GM19455 (cell line): ENCODE measurements at regions not wholly inside any gene's neighbourhood (a gene's known extent, or its start where the extent isn't known, plus 50 kb on each side); places are given as distances from the start of the nearest gene placed in this dataset.
"Not testable (repeated sequence)": the region's sequence is repeated elsewhere in the genome, so short reads cannot be mapped to it uniquely, and the experiment has no call there.

ENCODE experiments used
- ATAC-seq: cut with Tn5 transposase; IDR thresholded peaks from one replicate; pipeline ENCODE4 v1.9.1; 2021; ENCODE audit not compliant: unreplicated experiment

DNA sequence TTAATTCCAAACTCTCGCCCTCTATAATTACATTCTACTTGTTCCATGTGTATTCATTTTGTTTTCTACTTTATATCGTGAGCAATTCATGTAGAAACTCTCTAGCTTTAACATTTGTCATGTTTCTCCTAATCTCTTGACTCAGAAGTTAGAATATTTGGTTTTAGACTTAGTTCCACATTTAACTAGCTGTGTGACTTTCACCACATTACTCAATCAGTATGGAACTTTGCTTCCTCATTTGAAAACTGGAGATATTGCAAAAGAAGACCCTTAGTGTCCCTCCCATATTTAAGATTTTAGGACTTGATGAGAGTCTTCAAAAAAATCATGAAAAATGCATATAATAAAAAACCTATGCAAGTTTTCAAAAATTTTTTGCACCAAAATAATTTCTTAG, 447.5 kb downstream of the GXYLT1 start:
- no peak for ATAC-seq

DNA sequence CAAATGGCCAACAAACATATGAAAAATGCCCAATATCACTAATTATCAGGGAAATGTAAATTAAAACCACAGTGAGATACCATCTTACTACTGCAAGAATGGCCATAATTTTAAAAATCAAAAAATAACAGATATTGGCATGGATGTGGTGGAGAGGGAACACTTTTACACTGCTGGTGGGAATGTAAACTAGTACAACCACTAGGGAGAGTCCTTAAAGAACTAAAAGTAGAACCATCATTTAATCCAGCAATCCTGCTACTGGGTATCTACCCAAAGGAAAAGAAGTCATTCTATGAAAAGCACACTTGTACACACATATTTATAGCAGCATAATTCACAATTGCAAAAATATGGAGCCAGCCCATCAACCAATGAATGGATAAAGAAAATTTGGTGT, 459.7 kb downstream of the GXYLT1 start:
- ATAC-seq: no peak

DNA sequence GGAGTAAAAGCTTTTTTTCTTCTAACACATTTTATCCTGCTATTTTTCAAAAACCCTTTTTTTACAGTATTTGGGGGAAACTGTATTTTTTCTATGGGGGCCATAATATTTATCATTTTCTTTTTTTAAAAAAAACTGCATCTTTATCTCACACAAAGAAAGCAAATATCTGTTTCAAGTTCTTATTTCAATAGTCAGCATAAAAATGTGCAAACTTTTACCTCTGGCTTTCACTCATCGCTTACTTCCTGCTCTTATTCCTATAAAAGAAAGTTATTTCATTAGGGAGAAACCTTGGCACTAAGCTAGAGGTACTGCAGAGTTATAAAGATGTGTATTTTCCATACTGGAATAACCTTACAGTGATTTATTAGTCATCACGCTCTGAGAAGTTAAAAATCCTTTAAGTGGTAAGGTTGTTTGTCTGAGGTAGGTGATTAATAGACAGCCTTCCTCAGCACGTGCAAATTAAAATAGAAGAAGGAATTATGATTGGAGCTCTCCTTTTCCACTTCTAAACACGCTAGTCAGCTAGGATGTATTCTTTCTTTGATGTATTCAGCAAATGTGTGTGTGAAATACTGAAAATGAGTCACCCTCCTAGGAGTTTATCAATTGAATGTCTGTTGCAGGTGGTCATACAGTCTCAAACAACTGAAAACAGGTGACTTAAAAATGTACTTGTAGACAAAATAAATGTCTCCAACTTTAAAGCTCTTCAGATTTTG, 461.0 kb downstream of the GXYLT1 start:
- no peak for ATAC-seq

DNA sequence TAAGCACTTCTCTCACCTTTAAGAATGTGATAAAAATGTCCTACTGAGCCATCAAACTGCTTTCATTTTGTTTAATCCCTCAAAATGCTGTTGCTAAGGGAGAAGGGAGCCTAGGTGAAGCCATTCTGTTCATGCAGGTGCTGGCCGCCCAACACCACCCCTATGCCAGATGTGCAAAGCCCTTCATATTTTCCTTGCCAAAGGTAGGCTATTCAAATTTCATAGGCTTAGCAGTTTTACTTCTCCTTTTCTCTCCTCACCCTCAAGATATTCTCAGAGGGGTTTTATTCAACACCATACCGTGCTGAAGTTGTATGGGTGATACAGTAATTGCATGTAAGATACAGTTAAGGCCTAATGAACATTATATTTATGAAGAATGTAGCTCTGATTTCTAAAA, 461.7 kb downstream of the GXYLT1 start:
- no peak for ATAC-seq

DNA sequence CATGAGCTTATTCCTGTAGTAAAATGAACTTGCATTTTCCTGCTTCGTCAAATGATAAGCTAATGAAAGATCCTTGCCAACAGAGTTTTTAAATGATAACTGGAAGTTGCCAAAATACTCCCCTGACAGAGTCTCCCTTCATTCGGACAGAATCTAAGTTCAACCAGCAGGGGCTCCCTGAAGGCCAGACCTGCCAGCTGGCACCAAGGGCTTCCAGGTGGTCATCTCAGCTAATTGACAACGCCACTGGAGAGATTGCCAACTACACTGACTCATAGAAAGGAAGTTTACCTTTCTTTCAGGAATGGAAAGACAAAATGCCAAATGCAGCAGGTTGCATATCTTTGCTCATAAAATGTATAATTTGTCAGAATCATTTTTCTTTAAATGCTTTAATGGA, 462.8 kb downstream of the GXYLT1 start:
- no peak for ATAC-seq

DNA sequence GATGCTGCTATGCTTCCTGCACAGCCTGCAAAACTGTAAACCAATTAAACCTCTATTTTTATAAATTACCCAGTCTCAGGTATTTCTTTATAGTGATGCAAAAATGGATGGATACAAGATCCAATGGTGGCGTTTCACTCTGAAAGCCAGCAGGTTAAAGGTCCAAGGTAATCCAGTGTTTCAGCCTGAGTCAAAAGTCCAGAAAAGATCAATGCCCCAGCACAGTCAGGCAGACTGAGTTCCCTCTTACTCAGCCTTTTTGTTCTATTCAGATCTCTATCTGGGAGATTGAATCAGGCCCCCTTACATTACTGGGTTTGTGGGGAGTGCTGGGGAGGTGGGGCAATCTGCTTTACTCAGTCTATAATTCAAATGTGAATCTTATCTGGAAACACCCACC, 464.5 kb downstream of the GXYLT1 start:
- ATAC-seq: no peak

DNA sequence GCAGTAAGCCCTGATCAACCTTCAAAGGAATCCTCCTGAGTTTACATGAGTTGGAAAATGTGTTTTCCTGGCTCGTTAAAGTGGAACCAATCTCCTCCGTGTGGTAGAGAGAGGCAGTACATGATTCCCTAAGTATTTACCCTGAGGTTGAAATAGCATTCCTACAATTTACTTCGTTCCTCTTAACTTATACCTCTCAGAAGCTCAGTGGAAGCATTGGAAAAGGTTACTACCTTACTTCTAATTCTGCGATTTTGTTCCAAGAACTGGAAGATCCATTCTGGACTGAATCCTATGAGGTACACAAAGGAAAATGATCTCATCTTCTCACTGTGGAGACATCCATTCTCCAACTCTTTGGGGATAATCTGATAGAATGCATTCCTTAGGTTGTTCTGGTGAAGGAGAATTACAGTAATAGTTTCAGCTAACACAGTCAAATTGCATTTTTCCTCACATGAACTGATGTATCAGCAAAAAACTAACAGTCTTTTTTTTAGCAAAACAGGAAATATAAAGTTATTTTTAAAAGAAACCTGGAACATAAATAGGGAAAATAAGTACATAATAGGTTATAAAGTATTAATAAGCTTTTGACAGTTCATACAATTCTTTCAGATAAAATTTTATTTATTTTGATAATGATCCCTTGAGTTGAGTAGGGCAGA, 475.6 kb downstream of the PDZRN4 start:
- ATAC-seq: no peak

DNA sequence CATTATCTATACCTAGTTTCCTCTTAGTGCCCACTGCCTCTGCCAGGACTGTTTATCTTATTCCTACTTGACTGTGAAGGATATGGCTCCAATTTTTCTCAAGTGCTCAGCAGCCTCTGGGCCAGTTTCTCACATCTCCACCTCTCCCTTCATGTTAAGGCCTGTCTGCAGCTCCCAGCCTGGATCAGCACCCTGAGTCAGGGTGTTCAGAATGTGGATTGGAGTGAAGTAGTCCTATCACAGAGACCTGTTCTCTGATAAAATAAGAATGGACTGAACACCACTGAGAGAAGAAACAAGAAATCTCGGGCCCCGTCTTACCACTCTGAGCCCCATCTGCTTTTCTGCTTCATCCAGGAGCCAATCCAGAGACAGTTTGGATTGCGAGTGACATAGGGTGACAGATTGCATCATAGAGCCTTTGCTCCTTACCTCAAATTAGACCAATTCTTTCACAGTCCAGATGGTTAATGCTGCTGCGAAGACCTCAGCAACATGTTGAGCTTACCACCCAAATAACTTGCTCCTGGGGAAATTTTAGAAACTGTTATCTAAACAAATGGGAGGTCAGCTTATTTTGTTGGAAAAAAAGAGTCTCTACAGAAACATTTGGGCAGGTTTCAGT, 473.1 kb downstream of the PDZRN4 start:
- ATAC-seq: no peak

DNA sequence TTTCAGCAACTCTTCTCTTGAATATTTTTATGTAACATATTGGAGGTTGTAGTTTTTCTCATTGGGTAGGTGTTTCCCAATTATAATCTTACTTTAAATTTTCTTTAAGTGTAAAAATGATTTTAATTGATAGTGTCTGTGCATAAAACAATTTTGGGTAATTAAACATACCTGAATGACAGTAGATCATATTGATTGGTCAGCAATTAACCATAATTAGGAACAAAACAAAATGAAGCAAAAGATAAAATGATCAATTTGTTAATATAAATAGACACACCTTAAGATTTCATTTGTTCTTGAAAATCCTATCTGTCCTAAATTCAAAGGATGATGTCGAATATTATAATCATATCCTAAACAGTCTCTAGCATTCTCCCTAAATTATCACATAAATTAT, 468.3 kb downstream of the PDZRN4 start:
- ATAC-seq: no peak

DNA sequence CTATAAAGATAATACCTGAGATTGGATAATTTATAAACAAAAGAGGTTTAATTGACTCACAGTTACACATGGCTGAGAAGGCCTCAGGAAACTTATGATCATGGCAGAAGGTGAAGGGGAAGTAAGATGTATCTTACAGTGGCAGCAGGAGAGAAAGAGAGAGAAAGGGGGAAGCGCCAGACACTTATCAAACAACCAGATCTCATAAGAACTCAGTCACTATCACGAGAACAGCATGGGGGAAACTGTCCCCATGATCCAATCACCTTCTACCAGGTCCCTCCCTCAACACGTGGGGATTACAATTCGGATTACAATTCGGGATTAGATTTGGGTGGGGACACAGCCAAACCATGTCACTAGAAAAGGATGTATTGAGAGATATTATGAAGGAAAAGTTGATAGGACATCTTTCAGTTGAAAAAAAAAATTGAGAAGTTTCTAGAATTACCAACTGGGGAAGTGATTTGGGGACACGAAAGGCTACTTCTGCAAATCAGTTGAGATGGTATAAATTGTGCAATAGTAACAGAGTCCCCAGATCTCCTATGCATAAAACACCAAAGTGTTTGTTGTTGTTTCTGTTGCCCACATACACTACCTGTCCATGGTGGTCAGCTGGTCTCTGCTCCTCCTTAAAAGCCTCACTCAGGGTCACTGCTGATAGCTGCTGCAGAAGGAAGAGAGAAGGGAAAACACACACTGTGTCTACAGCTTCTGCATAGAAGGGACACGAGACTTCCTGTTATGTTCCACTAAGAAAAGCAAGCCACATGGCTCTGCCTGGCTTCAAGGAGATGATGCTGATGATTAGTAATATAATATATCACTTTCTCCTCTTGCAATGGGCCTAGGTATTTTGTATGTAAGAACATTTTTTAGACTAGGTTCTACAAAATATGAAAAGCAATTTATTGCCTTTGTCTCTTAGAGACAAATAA, 465.5 kb downstream of the PDZRN4 start:
- ATAC-seq: no peak

DNA sequence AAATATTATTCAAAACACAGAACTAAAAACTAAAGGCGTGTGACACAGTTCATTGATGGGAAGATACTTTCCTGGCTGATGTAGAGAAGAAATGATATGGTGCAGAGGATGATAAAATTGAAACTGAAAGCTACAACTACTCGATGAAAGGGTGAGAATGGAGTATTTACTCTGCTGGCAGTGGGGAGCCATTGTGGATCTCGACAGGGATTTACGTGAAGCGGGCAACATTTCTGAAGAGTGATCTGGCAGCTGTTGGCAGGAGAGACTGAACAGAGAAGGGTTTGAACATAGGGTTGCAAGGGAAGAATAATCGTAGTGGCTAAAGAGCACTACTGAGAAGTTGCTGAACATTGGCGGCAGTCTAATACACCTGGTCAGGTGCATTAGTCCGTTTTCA, 464.9 kb downstream of the PDZRN4 start:
- ATAC-seq: no peak

DNA sequence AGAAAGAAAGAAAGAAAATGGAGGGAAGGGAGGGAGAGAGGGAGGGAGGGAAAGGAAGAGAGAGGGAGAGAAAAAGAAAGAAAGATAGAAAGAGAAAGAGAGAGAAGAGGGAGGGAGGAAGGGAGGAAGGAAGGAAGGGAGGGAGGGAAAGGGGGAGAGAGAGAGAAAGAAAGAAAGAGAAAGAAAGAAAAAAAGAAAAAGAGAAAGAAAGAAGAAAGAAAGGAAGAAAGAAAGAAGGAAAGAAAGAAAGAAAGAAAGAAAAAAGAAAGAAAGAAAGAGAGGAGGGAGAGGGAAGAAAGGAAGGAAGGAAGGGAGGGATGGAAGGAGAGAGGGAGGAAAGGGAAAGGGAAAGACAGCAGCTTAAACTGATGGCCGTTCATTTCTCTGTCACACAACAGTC, 457.5 kb downstream of the PDZRN4 start:
- ATAC-seq: no peak

DNA sequence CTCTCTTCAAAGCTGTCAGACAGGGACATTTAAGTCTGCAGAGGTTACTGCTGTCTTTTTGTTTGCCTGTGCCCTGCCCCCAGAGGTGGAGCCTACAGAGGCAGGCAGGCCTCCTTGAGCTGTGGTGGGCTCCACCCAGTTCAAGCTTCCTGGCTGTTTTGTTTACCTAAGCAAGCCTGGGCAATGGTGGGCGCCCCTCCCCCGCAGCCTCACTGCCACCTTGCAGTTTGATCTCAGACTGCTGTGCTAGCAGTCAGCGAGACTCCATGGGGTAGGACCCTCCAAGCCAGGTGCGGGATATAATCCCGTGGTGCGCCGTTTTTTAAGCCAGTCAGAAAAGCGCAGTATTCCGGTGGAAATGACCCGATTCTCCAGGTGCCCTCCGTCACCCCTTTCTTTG, 454.7 kb downstream of the PDZRN4 start:
- ATAC-seq: not testable (repeated sequence)

DNA sequence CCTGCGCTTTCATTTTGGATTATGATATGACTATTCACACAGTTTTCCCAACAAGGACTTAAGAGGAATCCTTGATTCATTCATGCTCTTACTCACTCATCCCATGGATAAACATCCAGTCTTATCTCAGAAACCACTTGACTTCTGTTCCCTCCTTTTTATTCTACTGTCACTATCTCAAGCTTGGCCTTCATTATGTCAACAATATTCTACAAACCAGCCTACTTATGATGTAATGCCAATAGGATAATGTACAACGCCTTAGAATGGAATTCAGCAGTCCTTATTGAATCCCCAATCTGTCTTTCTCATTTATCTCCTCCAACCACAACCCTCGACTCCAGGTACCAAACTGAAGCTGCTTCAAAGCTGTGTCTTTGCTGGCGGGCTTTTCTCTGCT, 448.5 kb downstream of the PDZRN4 start:
- ATAC-seq: no peak

DNA sequence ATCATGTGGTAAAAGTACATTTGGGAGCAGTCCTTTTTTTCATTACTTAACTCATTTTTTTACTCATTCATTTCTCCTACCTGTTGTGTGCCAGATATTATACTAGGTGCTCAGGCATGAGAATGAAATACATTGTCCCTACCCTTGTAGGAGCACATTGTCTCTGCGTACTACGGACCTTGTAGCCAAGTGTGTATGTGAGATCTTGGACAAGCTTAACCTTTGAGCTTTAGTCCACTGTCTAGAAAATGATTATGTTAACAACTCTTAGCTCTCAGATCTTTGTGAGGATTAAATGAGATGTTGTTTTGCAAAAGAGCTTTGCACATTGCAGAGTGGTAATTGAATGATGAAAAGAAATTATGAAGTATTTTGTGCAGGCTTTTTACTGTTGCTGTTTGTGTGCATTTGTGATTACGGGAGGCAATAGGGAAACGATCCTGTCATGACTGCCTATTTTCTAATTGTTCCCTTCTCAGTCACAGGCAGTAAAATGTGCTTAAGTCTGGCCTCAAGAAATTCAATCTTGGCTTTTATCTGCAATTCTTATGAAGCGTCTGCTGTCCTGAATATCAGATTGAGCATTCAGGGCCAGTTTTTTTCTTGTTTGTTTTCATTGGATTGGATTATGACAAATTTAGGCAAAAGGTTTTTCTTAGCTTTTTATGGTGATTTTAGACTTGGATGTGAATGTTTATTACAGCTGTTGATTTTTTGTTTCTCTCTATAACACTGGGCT, 447.7 kb downstream of the PDZRN4 start:
- ATAC-seq: no peak

DNA sequence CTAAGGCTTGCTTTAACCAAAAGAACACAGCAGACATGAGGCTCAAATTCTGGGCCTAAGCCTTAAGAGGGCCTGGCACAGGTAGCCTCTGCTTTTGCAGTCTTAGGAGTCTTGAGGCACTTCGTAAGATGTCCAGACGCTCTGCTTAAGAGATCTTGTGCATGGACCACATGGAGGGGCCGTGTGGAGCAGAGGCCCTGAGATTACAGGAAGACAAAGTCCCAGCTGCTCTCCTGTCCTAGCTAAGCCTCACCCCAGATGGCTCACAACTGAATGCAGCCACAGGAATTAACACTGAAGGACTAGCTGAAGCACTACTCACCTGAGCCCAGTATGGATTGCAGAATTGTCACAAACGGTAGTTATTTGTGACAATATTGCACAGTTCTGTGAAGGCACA, 446.0 kb downstream of the PDZRN4 start:
- no peak for ATAC-seq

DNA sequence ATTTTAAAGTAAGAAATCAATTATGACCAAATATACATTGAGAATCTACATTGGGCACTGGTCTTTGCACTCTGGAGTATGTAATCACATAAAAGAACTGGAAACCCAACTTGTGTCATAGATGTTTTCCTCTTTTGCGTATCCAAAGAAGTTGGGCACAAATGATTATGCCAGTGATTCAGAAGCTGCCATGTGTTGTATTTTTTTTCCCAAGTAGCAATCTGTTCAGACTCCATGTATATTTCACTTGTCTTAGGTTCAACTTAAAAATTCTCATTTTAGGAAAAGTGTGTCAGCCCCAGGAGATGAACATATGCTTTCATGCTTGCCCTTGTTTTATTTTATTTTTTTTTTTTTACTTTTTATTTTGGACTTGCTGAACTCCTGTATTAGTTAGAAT, 441.5 kb downstream of the PDZRN4 start:
- ATAC-seq: no peak

DNA sequence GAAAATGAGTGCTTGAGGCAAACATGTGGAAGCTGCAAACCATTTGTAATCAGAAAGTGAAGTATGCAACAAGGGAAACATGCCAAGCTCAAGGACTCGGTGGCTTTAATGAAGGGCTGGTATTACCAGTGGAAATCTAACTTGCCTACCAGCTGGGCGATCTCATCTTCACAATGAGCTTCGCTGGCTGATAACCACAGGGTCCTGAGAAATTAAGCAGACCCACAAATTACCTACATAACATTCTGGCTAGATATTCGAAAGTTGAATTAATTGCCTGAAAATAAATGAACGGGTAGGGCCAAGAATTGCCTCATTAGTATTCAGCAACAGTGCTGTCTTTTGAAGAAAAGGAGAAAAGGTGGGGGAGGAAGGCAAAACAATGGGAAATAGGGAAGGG, 439.4 kb downstream of the PDZRN4 start:
- no peak for ATAC-seq

DNA sequence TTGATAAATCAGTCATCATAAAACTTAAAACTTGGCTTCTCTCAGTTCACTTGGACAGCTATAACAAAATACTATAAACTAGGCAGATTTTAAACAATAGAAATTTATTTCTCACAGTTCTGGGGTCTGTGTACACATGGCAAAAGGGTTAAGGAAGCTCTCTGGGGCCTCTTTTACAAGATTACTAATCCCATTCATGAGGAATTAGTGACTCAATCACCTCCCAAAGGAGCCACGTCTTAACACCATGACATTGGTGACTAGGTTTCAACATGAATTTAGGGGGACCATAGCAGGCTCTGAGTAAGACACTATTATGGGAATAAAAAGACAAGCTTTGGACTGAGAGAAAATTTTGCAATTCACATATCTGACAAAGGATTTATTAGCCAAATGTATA, 436.5 kb downstream of the PDZRN4 start:
- no peak for ATAC-seq
